Tibial nerve (tissue), 4 donors: ENCODE measurements at regions not wholly inside any gene's neighbourhood (a gene's known extent, or its start where the extent isn't known, plus 50 kb on each side); places are given as distances from the start of the nearest gene placed in this dataset.

Experiments used
- DNase-seq, 2 donors: peaks; one replicate each; pipeline ENCODE4 v3.0.0-alpha.2; 2019; ENCODE audit warnings: low spot score in 2 of 2
- H3K27ac ChIP-seq, 4 donors: fragments of 200-600 bp; sonication (generic) in 3 of 4; one replicate each; pipeline ENCODE4 v1.5.1; 2017 to 2019; ENCODE audit warnings: mild to moderate bottlenecking in 1 of 4
- H3K27me3 ChIP-seq, 2 donors: fragments of 200-600 bp; sonication (generic) in 1 of 2; one replicate each; pipeline versions ENCODE4 v1.5.1 to v1.6.0; 2017 to 2019
- H3K36me3 ChIP-seq, 3 donors: fragments of 200-600 bp; sonication (generic); one replicate each; pipeline ENCODE4 v1.5.1; 2018 to 2019
- H3K4me1 ChIP-seq, 4 donors: fragments of 200-600 bp; sonication (generic) in 3 of 4; one replicate each; pipeline ENCODE4 v1.5.1; 2017 to 2019
- H3K4me3 ChIP-seq, 4 donors: fragments of 200-600 bp; sonication (generic) in 3 of 4; one replicate each; pipeline ENCODE4 v1.5.1; 2017 to 2019; ENCODE audit warnings: mild to moderate bottlenecking in 1 of 4, moderate library complexity in 1 of 4
- H3K9me3 ChIP-seq, 4 donors: fragments of 200-600 bp; sonication (generic) in 3 of 4; one replicate each; pipeline ENCODE4 v1.5.1; 2017 to 2019
- CTCF ChIP-seq, 5 experiments: fragments of 200-600 bp in 3 of 5; fragments of 450-650 bp in 2 of 5; sonication (generic) in 3 of 5; IDR thresholded peaks; one replicate each; pipeline ENCODE4 v1.5.1; 2016 to 2019; ENCODE audit warnings: antibody characterized with exemption in 5 of 5, mild to moderate bottlenecking in 3 of 5, moderate library complexity in 2 of 5
- EP300 ChIP-seq, 2 donors: sonication (generic); formaldehyde crosslinking; IDR thresholded peaks; one replicate each; pipeline ENCODE4 v1.6.1; 2017; ENCODE audit warnings: antibody characterized with exemption in 2 of 2, mild to moderate bottlenecking in 1 of 2
- POLR2A ChIP-seq, 2 donors: fragments of 450-650 bp; IDR thresholded peaks; one replicate each; pipeline ENCODE4 v1.6.1; 2017; ENCODE audit warnings: antibody characterized with exemption in 2 of 2, mild to moderate bottlenecking in 2 of 2, moderate library complexity in 2 of 2
- WGBS, 2 donors: methylation state at CpG; one replicate each; pipeline ENCODE4 v1.1.5; 2018; 5-methylcytosine and 5-hydroxymethylcytosine counted together

- H3K36me3 ChIP-seq = no peaks in the 10 kb centered on the region
- no peak overlapping the region for H3K27ac ChIP-seq
- no peak for TF ChIP-seq POLR2A (IDR thresholded peaks at IDR 0.05)
- no peak for TF ChIP-seq CTCF (IDR thresholded peaks at IDR 0.05)
- no peak for TF ChIP-seq EP300 (IDR thresholded peaks at IDR 0.05)
- 47 to 61% methylated on average over 2 of the region's 2 CpGs for WGBS, 2 donors
- no peak overlapping the region for H3K4me3 ChIP-seq
- no peak for DNase-seq
- H3K4me1 ChIP-seq = no peaks in the 10 kb centered on the region
- no peaks in the 10 kb centered on the region for H3K9me3 ChIP-seq
- H3K27me3 ChIP-seq = peaks cover 0 to 4% of the 10 kb centered on the region in 2 donors
These were observed 59.2 kb upstream of the CLPB start for GRCh38 chr11:72493426-72494108.

- Histone ChIP-seq H3K27me3 (peaks cover 0 to 7% of the 10 kb centered on the region in 2 donors), H3K9me3 (peaks cover 0 to 3% (median 0%) of the 10 kb centered on the region in 4 donors), H3K4me3 (no peak overlapping the region), H3K36me3 (no peaks in the 10 kb centered on the region), H3K4me1 (no peaks in the 10 kb centered on the region), H3K27ac (no peak overlapping the region)
- TF ChIP-seq CTCF (IDR thresholded peaks at IDR 0.05) = no peak
- TF ChIP-seq EP300 (IDR thresholded peaks at IDR 0.05) = no peak
- TF ChIP-seq POLR2A (IDR thresholded peaks at IDR 0.05) = no peak
- WGBS, 2 donors = 67 to 69% methylated on average over 2 of the region's 2 CpGs
- no peak for DNase-seq
These were observed 56.7 kb upstream of the CLPB start for GRCh38 chr11:72491001-72491400.
